ENCODE measurements at regions not wholly inside any gene's neighbourhood (a gene's known extent, or its start where the extent isn't known, plus 50 kb on each side); places are given as distances from the start of the nearest gene placed in this dataset.

DNA sequence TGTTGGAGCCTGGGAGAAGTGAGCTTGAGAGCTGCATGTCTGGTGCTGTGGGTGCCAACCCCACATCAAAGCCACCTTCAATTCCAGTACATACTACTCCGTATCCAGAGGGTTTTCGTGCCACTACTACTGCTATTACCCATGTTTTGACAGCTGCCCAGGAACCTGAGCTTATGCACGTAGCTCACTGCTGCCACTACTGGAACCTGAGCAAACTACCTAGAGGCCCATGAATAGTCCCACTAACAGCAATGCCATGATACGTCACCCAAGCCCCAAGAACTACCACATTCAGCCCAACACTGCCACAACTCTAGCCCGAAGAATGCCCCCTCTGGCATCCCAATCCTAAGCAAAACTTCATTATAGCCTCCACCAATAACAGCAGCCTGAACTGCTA lies 215.2 kb upstream of the BCHE start:
- Histone ChIP-seq H3K27me3 (replicated peaks; ENCODE audit: insufficient read depth) (no peaks in the 10 kb centered on the region), H3K4me1 (ENCODE audit: control insufficient read depth in 1 of 2, low read depth in 2 of 2) (no peaks in the 10 kb centered on the region), H3K36me3 (no peaks in the 10 kb centered on the region), H3K27ac (no peak overlapping the region), H3K4me3 (no peak overlapping the region), H3K9me3 (no peaks in the 10 kb centered on the region)
- ATAC-seq (ENCODE audit: insufficient number of reproducible peaks, low FRiP score, low read depth) = no peak
- DNase-seq (ENCODE audit: low spot score) = no peak
- TF ChIP-seq, protein P1, sequence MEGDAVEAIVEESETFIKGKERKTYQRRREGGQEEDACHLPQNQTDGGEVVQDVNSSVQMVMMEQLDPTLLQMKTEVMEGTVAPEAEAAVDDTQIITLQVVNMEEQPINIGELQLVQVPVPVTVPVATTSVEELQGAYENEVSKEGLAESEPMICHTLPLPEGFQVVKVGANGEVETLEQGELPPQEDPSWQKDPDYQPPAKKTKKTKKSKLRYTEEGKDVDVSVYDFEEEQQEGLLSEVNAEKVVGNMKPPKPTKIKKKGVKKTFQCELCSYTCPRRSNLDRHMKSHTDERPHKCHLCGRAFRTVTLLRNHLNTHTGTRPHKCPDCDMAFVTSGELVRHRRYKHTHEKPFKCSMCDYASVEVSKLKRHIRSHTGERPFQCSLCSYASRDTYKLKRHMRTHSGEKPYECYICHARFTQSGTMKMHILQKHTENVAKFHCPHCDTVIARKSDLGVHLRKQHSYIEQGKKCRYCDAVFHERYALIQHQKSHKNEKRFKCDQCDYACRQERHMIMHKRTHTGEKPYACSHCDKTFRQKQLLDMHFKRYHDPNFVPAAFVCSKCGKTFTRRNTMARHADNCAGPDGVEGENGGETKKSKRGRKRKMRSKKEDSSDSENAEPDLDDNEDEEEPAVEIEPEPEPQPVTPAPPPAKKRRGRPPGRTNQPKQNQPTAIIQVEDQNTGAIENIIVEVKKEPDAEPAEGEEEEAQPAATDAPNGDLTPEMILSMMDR (IDR thresholded peaks at IDR 0.05) = no peak

DNA sequence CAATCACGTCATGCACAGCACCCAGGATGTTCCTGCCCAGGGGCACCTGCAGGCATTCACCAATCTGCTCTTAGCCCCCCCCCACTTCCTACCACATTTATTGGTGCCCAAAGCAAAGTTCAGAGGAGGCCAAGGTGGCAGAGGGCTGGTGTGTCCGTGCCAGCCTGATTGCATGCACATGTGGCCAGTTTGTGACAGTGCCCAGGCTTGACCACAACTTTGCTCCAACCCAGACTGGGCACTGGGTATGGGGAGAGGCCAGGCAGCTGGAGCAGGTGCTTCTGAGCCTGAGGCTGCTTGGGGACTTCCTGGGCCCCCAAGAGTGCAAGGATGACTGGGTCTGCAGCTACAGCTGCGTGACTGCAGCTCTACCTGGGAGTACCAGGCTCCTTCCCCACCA lies 192.3 kb upstream of the BCHE start:
- H3K4me3 ChIP-seq = no peak overlapping the region
- ATAC-seq (ENCODE audit: insufficient number of reproducible peaks, low FRiP score, low read depth) (no peak), DNase-seq (ENCODE audit: low spot score) (no peak)
- no peak overlapping the region for H3K27ac ChIP-seq
- no peaks in the 10 kb centered on the region for H3K27me3 ChIP-seq (replicated peaks; ENCODE audit: insufficient read depth)
- no peaks in the 10 kb centered on the region for H3K4me1 ChIP-seq (ENCODE audit: control insufficient read depth in 1 of 2, low read depth in 2 of 2)
- no peaks in the 10 kb centered on the region for H3K9me3 ChIP-seq
- H3K36me3 ChIP-seq = no peaks in the 10 kb centered on the region
- TF ChIP-seq, protein P1 (IDR thresholded peaks at IDR 0.05) = no peak

DNA sequence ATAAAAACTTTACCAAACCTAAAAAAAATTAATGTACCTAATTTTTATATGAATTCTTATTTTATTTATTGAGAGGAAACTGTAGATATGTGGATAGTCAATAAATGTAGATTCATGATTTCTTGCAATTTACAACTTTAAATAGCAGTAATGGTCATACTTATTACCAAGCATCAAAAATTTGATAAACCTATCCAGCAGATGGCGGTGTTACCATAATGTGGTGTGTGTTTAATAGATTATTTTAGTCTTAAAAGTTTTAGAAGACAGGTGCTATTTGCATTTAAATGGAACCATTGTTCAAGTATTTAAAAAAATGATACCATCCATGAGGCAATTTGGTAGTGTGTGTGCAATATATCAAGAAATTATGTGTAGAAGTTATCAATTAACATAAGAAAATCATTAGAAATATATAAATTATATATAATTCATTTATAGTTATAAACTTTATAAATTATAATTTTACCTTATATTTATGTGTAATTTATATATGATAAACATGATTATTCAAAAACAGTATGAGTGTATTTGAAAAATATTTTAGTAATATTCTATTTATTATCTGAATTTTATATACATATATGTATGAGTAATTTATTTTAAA lies 176.0 kb upstream of the BCHE start:
- TF ChIP-seq, protein P1 (IDR thresholded peaks at IDR 0.05) = no peak
- Histone ChIP-seq H3K9me3 (no peaks in the 10 kb centered on the region), H3K4me1 (ENCODE audit: control insufficient read depth in 1 of 2, low read depth in 2 of 2) (no peaks in the 10 kb centered on the region), H3K27ac (no peak overlapping the region), H3K27me3 (replicated peaks; ENCODE audit: insufficient read depth) (no peaks in the 10 kb centered on the region), H3K36me3 (no peaks in the 10 kb centered on the region), H3K4me3 (no peak overlapping the region)
- no peak for DNase-seq (ENCODE audit: low spot score)
- no peak for ATAC-seq (ENCODE audit: insufficient number of reproducible peaks, low FRiP score, low read depth)

DNA sequence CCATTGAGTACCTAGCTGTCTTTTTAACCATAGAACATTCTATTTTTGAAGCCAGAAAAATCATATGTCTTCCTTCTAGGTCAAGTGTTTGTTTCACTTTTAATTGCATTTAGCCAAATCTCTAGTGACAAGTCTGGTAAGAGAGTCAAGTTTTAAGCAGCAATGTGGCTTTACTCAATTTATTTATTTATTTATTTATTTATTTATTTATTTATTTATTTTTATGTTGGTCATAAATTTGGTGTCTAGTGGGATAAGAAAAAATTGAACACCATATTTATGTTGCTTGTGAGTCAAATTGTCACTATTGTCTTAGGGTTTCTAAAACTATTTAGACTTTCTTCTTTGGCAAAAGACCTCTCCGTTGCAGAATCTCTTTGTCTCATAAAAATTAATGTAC lies 174.5 kb upstream of the BCHE start:
- no peak for DNase-seq (ENCODE audit: low spot score)
- Histone ChIP-seq H3K27ac (no peak overlapping the region), H3K27me3 (replicated peaks; ENCODE audit: insufficient read depth) (no peaks in the 10 kb centered on the region), H3K4me1 (ENCODE audit: control insufficient read depth in 1 of 2, low read depth in 2 of 2) (no peaks in the 10 kb centered on the region), H3K4me3 (no peak overlapping the region), H3K9me3 (no peaks in the 10 kb centered on the region), H3K36me3 (no peaks in the 10 kb centered on the region)
- TF ChIP-seq, protein P1 (IDR thresholded peaks at IDR 0.05) = no peak
- ATAC-seq (ENCODE audit: insufficient number of reproducible peaks, low FRiP score, low read depth) = no peak

DNA sequence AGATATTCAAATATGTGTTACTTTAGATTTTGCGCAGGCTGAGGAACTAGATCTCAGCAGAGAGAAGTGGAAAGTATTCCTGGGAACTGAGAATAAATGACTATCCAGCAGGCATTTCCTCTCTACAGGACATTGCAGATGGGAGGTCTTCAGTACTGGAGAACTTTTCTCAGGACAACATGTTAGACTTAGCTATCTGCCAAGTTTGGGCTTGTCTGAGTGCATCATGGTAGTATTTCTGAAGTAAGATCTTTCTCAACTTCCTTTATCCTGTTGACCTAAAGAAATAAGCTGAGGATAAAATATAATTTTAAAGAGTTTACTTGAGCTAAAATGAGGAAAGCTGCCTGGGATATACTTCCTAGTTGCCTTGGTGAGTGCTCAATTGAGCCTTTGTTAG lies 167.9 kb upstream of the BCHE start:
- Histone ChIP-seq H3K4me1 (ENCODE audit: control insufficient read depth in 1 of 2, low read depth in 2 of 2) (no peaks in the 10 kb centered on the region), H3K9me3 (no peaks in the 10 kb centered on the region), H3K36me3 (no peaks in the 10 kb centered on the region), H3K27me3 (replicated peaks; ENCODE audit: insufficient read depth) (no peaks in the 10 kb centered on the region), H3K4me3 (no peak overlapping the region), H3K27ac (no peak overlapping the region)
- TF ChIP-seq, protein P1 (IDR thresholded peaks at IDR 0.05) = no peak
- ATAC-seq (ENCODE audit: insufficient number of reproducible peaks, low FRiP score, low read depth) (no peak), DNase-seq (ENCODE audit: low spot score) (no peak)
